Brain pericyte (primary cell): ENCODE measurements at regions not wholly inside any gene's neighbourhood (a gene's known extent, or its start where the extent isn't known, plus 50 kb on each side); places are given as distances from the start of the nearest gene placed in this dataset.

Source experiments
- DNase-seq: peaks from one replicate; pipeline ENCODE4 v3.0.0-alpha.2; 2012; ENCODE audit warnings: low read depth, low spot score

DNA sequence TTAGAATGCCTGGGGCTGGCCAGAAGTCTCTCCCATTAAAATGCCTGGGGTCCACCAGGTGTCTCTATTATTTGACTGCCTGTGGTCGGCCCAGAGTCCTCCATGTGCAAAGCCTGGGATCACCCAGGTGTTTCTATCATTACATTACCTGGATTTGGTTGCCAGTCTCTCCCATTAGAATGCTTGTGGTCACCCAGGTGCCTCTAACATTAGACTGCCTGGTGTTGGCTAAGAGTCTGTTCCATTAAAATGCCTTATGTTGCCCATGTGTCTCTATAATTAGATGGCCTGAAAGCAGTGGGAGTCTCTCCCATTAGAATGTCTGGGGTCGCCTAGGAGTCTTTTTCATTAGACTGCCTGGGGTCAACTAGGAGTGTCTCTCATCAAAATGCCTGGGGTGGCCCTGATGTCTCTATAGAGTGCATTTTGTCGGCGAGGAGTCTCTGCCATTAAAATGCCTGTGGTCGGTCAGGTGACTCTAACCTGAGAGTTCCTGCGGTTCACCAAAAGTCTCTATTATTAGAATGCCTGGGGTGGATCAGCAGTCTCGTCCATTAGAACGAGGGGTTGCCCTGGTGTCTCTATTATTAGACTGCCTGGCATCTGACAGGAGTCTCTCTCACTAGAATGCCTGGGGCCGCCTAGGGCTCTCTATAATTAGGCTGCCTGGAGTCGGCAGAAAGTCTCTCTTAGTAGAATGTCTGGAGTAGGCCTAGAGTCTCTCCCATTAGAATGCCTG is 1540.5 kb downstream of the UQCRFS1 start:
- no peak for DNase-seq

DNA sequence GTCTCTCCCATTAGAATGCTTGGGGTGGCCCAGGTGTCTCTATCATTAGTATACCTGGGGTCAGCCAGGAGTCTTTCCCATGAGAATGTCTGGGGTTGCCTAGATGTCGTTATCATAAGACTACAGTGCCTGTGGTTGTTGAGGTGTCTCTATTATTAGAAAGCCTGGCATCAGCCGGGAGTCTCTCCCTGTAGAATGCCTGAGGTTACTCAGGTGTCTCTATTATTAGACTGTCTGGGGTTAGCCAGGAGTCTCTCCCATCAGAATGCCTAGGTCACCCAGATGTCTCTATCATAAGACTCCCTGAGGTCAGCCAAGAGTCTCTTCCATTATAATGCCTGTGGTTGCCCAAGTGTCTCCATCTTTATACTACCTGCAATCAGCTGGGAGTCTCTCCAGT is 1541.1 kb downstream of the UQCRFS1 start:
- DNase-seq, result no peak

DNA sequence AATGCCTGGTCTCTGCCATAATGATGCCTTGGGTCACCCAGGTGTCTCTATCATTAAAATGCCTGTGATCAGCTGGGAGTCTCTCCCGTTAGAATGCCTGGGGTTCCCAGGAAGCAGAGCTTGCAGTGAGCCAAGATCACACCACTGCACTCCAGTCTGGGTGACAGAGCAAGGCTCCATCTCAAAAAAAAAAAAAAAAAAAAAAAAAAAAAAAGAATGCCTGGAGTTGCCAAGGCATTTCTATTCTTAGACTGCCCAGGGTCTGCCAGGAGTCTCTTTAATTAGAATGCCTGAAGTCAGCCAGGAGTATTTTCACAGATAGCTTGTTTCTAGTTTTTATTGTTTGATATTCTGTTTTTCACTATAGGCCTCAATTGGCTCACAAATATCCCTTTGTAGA is 1552.5 kb downstream of the UQCRFS1 start:
- DNase-seq, result no peak

DNA sequence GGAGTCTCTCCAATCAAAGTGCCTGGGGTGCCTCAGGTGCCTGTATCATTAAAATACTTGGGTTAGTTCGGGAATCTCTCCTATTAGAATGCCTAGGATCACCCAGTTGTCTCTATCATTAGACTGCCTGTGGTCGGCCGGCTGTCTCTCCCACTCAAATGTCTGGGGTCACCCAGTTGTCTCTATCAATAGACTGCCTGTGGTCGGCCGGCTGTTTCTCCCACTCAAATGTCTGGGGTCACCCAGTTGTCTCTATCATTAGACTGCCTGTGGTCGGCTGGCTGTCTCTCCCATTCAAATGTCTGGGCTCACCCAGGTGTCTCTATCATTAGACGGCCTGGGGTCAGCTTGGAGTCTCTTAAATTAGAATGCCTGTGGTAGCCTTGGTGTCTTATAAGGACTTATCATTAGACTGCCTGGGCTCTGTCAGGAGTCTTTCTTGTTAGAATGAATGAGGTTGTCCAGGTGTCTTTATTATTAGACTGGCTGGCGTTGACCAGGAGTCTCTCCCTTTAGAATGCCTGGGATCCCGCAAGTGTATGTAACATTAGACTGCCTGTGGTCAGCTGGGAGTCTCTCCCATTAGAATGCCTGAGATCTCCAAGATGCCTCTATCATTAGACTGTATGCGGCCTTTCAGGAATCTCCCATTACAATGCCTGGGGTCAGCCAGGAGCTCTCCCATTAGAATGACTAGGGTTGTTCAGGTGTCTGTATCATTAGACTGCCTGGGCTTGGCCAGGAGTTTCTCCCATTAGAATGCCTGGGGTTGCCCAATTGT is 1555.5 kb downstream of the UQCRFS1 start:
- DNase-seq, result no peak

DNA sequence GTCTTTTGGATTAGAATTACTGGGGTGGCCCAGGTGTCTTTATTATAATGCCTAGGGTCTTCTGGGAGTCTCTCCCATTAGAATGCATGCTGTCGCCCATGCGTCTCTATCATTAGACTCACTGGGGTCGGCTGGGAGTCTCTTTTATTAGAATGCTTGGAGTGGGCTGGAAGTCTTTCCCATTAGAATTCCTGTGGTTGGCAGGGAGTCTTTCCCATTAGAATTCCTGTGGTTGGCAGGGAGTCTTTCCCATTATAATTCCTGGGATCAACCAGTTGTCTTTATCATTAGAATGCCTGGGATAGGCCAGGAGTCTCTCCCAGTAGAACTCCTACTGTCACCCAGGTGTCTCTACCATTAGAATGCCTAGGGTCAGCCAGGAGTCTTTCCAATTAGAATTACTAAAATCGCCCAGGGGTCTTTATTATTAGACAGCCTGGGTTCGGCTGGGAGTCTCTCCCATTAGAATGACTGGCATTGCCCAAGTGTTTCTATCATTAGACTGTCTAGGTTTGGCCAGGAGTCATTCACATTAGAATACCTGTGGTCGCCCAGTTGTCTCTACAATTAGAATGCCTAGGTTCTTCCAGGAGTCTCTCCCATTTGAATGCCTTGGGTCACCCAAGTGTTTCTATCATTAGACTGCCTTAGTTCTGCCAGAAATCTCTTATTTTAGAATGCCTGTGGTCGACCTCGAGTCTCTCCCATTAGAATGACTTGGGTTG is 1558.5 kb downstream of the UQCRFS1 start:
- DNase-seq, result no peak

DNA sequence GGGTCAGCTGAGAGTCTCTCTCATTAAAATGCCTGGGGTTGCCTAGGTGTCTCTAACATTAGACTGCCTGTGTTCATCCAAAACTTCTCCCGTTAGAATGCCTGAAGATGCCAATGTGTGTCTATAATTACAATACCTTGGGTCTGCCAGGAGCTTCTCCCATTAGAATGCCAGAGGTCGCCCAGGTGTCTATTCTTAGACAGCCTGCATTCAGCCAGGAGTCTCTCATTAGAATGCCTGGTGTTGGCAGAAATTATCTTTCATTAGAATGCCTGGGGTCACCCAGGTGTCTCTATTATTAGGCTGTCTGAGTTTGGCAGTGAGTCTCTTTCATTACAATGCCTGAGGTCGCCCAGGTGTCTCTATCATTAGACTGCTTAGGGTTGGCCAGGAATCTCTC is 1560.2 kb downstream of the UQCRFS1 start:
- DNase-seq, result no peak

DNA sequence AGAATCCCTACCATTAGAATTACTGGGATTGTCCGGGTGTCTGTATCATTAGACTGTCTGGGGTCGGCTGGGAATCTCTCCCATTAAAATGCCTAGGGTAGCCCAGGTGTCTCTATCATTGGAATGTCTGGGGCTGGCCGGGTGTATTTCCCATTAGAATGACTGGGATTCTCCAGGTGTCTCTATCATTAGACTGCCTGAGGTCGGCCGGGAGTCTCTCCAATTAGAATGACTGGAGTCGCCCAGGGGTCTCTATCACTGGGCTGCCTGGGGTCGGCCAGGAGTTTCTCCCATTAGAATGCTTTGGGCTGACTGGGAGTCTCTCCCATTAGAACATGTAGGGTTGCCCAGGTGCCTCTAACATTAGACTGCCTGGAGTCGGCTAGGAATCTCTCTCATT is 1560.7 kb downstream of the UQCRFS1 start:
- DNase-seq, result no peak

DNA sequence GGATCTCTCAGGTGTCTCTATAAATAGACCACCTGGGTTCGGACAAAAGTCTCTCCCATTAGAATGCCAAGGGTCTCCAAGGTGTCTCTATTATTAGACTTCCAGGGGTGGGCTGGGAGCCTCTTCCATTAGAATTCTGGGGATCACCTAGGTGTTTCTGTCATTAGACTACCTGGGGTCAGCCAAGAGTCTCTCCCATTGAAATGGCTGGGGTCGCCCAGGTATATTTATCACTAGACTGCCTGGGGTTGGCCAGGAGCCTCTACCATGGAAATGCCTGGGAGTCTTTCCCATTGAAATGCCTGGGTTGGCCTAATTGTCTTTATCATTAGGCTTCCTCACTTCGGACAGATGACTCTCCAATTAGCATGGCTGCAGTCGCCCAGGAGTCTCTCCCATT is 1565.5 kb downstream of the UQCRFS1 start:
- DNase-seq, result no peak

DNA sequence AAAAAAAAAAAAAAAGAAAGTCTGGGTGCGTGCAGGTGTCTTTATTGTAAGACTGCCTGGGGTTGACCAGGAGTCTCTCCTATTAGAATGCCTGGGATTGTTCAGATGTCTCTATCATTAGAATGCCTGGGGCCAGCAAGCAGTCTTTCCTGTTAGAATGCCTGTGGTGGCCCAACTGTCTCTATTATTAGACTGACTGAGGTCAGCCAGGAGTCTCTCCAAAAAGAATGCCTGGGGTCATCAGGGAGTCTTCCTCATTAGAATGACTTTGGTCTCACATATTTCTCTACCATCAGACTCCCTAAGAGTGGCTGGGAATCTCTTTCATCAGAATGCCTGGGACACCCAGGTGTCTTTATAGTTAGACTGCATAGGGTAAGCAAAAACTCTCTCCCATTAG is 1577.5 kb downstream of the UQCRFS1 start:
- DNase-seq, result no peak

DNA sequence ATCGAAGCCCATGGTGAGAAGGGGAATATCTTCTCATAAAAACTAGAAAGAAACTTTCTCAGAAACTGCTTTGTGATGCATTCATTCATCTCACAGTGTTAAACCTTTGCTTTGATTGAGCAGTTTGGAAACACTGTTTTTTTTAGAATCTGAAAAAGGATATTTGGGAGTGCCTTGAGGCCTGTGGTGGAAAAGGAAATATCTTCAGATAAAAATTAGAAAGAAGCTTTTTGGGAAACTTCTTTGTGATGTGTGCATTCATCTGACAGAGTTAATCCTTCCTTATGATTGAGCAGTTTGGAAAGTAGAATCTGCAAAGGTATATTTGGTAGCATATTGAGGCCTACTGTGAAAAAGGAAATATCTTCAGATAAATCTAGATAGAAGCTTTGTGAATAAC is 1594.9 kb downstream of the UQCRFS1 start:
- DNase-seq, result no peak

DNA sequence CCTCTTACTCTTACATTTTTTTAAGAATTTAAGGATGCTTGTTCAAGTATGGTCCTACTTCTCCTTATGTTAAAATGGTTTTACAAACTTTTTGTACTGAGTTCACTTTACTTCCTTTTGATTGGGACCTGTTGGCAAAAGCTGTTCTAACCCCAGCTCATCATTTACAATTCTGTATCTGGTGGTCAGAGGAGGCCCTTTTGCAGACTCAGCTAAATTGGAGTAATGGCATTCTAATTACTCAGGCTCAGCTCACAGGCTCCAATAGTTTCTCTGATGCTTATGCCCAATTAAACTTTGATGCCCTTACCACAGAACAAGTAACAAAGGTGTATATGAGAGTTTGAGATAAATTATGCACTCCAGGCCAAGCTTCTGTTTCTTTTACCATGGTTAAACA is 1632.0 kb downstream of the UQCRFS1 start:
- no peak for DNase-seq
